ENCODE measurements at regions not wholly inside any gene's neighbourhood (a gene's known extent, or its start where the extent isn't known, plus 50 kb on each side); places are given as distances from the start of the nearest gene placed in this dataset.
"Not testable (repeated sequence)": the region's sequence is repeated elsewhere in the genome, so short reads cannot be mapped to it uniquely, and the experiment has no call there.

DNA sequence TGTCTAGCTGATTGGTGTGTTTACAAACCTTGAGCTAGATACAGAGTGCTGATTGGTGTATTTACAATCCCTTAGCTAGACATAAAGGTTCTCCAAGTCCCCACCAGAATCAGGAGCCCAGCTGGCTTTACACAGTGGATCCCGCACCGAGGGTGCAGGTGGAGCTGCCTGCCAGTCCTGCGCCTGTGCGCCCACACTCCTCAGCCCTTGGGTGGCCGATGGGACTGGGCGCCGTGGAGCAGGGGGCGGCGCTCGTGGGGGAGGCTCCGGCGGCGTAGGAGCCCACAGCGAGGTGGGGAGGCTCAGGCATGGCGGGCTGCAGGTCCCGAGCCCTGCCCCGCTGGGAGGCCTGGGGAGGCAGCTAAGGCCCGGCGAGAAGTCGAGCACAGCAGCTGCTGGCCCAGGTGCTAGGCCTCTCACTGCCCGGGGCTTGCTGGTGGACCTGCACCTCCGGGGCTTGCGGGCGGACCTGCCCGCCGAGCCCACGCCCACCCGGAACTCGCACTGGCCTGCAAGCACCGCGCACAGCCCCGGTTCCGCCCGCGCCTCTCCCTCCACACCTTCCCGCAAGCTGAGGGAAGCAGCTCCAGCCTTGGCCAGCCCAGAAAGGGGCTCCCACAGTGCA lies 51.0 kb upstream of the CDYL start:
- DNase-seq (ENCODE audit: low spot score) = not testable (repeated sequence)

DNA sequence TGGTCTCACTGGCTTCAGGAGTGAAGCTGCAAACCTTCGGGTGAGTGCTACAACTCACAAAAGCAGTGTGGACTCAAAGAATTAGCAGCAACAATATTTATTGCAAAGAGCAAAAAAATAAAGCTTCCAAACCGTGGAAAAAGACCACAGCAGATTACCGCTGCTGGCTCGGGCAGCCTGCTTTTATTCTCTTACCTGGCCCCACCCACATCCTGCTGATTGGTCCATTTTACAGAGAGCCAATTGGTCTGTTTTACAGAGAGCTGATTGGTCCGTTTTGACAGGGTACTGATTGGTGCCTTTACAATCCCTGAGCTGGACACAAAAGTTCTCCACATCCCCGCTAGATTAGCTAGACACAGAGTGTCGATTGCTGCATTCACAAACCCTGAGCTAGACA lies 51.5 kb upstream of the CDYL start:
- DNase-seq (ENCODE audit: low spot score) = not testable (repeated sequence)

DNA sequence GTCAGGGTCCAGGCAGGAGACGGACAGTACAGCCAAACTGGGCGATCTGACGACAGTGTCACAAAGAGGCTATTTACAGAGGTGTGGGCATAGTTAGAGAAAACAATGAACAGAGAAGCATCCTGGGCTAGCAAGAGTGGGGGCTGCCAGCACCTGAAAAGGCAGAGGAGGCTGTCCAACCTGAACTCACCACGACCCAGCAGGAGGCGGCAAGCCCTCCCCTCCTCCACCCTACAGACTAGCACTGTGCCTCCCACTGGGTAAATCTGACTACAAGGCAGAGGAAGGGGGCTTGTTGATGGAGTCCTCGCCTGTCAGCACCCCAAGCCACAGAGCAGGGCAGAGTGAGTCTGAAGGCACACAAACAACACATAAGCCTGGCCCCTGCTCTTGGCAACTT lies 52.8 kb upstream of the CDYL start:
- no peak for DNase-seq (ENCODE audit: low spot score)

DNA sequence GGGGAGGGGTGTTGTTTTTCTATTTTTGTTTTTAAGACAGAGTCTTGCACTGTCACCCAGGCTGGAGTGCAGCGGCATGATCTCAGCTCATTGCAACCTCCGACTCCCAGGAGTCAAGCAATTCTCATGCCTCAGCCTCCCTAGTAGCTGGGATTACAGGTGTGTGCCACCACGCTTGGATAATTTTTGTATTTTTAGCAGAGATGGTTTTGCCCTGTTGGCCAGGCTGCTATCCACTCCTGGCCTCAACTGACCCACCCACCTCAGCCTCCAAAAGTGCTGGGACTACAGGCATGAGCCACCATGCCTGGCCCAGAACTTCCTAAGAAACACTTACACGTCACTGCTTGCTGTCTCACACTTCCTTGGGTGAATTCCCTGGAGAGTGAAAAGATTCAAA lies 54.8 kb upstream of the CDYL start:
- not testable (repeated sequence) for DNase-seq (ENCODE audit: low spot score)

DNA sequence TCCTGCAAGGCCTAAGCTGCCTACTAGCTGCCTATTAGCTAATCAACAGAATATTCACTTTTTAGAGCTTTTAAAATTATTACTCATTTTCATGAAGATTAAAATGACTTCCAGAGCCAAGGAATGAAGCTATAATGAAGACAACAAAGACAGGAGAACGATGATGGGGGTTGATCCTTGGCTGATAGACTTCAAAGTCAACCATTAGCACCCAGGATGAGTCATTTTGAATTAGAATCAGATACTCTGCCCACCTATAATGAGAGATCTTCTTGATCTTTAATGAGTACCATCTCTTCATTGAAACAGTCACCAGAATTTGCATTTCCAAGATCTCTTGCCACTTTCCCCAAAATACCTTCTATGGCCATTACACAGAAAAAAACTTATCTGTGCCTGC lies 56.7 kb upstream of the CDYL start:
- no peak for DNase-seq (ENCODE audit: low spot score)

DNA sequence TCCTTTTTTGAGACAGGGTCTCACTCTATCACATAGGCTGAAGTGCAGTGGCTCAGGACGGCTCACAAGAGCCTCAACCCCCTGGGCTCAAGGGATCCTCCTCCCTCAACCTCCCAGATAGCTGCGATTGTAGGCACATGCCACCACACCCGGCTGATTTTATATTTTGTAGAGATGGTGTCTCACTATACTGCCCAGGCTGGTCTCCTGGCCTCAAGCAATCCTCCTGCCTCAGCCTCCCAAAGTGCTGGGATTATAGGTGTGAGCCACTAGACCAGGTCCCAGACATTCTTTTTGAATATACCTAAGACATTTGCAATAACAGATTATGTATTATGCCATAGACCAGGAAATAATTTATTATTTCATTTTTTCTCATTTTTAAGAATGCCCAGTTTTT lies 58.3 kb upstream of the CDYL start:
- no peak for DNase-seq (ENCODE audit: low spot score)

DNA sequence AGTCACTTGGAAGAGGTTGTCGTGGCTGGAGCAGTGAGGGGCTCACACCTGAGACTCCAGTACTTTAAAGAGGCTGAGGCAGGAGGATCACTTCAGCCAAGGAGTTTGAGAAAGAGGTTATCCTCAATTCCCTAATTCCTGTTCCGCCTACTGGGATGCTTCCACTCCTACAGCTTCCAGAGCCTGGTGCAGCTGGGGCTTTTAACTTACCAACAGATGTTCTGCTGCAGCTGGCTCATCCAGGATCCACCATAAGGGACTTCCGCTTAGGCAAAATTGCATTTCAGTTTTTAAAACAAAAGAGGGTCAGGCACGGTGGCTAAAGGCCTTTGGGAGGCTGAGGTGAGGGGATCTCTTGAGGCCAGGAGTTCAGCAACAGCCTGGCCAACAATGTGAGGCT lies 59.1 kb upstream of the CDYL start:
- no peak for DNase-seq (ENCODE audit: low spot score)

DNA sequence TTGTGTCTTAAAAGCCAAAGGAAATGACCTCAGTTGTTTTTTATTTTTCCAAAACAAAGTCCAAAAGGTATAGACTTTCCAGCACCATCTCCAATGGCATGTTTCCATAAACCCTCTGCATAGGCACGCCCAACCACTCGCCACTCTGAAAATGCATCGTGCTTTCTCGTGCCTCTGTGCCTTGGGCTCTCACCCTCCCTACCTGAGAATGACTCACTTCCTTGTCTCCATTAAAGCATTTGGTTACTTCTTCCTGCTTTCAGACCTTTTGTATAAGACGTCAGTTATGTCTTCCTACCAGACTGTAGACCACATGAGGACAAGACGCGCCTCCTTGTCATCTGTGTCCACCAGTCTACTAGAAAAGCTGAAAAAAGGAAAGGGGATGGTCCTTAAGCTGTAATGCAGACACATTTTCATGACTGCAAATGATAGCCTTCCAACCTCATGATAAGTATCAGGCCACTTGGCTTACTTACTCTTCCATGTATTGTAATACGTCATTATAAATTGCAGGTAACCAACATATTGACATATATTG lies 61.2 kb upstream of the CDYL start:
- DNase-seq (ENCODE audit: low spot score) = peak; percentile 30

DNA sequence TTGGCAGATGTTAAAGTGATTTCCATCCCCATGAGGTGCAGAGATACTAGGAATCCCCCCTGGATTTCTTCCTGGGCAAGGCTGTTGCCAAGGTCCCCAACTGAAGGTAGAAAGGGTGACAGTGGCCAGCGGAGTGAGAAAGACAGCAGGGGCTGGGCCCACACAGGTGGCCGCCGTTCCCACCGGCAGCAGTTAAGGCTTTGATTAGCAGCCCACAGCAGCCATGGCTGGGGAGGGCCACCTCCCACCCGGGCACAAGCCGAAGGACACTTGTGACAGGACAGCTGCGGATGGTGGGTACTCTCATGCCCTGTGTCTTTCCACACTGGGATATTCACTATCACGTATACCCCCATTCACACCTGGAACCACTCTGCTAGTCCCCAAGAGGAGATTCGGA lies 63.9 kb upstream of the CDYL start:
- no peak for DNase-seq (ENCODE audit: low spot score)

DNA sequence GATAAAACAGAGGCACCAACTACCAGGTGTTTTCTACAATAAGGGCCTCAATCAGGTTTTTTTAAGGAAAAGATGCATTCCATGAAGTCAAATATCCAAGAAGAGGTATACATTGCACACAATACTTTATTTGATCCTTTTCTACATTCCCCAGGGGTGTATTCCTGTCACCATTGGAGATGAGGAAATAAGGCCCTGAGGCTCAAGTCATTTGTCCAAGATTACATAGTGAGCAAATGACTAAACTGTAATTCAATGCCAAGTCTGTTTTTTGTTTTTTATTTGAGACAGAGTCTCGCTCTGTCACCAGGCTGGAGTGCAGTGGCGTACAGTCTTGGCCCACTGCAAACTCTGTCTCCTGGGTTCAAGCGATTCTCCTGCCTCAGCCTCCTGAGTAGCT lies 69.2 kb upstream of the CDYL start:
- DNase-seq (ENCODE audit: low spot score) = peak; percentile 11

DNA sequence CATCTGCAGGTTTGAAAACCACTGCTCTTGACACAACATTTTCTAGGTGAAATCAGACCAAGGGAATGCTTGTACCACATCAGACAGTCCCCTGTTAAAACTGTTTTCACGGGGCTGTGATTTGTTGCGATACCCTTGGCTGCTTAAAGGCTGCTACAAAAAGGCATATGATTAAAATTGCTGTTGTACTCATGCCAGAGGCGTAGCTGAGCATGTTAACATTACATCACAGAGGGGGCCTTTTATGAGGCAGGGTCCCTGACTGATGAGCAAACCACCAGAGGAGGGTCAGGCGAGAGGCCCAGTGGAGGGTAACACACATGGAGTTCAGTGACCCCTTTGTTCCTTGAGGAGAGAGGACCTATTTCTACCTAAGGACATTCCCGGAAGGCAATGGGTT lies 70.4 kb upstream of the CDYL start:
- DNase-seq (ENCODE audit: low spot score) = no peak

DNA sequence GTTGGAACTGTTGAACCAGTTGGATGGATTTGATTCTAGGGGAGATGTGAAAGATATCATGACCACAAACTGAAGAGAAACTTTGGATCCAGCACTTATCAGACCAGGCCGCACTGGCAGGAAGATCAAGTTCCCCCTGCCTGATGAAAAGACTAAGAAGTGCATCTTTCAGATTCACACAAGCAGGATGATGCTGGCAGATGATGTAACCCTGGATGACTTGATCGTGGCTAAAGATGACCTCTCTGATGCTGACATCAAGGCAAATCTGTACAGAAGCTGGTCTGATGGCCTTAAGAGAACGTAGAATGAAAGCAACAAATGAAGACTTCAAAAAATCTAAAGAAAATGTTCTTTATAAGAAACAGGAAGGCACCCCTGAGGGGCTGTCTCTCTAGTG lies 72.8 kb upstream of the CDYL start:
- DNase-seq (ENCODE audit: low spot score) = no peak

DNA sequence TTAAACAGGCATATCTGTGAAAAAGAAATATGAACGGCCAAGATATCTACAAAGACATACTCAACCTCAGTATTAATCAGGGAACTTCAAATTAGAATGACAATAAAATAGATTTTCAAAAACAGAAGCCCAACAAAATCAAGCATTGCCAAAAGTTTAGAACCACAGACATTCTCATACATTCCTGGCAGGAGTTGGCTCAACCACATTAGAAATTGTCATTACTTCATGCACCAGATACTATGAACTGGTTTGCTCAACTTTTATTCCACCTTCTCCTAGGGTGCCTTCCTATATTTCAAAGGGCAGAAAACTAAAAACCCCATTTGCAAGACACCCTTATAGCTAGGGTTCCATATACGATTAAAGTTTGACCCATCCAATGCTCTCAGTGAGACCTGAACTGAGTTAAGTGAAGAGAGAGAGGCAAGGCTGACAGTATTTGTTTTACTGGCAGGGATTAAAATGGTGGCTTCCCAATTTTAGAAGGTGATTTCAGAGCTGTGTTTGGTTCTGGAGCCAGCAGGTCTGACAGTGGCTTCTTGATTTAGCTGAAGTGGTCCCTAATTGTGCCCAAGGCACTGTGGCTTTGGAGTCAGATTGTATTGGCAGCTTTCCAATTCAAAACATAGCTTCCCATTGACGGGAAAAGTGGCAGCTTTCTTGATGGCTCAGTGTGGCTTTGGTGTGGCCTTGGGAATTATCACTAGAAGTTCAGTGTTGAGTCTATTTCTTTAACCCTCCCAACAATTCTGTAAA lies 77.1 kb upstream of the CDYL start:
- no peak for DNase-seq (ENCODE audit: low spot score)

DNA sequence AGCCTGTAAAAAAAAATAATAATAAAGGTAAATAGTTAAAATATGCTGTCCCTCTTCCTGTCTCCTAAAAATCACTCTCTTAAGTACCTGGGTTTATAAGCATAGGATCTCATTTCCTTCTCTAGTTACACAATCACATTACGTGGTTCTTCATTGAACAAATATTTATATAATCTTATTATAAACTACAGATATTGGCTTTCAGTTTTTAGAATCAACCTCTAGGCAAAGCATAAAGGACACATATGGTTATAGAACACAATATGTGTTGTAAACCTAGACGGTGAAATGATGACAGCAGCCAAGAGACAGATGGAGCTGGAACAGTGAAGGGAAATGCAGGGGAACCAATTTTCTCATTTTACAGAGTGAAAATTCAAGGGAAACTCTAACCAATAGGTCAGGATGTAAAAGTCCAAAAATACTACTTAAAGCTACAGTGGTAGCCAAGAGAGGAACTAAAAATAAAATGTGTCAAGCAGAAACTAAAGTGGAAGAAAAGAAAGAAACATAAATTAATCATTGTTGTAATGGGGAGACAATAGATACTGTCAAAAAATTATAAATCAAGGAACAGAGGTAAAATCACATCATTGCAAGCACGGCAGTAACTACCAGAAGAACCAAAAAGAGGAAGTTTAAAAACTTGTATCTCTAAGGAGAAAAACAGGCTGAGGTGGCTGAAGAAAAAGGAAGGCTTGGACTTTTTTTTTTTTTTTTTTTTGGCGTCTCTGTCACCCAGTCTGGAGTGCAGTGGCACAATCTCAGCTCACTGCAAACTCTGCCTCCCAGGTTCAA lies 82.8 kb upstream of the CDYL start:
- no peak for DNase-seq (ENCODE audit: low spot score)

DNA sequence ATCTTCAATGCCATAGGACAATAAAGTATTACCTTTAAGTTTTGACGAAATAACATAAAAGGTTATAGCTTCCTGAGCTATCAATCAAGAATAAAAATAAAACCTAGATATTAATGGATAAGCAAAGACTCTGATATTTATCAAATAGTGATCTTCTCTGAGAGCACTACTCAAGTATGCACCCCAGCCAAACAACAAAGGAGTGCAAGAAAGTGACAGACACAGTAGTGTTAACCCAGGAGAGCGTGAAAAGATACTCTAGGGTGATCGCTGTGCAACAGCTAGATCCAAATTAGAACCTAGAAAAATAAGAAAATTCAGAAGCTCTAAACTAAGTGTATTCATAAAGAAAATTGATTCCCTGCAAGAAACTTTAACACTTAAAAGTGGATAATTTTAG lies 83.5 kb upstream of the CDYL start:
- no peak for DNase-seq (ENCODE audit: low spot score)

DNA sequence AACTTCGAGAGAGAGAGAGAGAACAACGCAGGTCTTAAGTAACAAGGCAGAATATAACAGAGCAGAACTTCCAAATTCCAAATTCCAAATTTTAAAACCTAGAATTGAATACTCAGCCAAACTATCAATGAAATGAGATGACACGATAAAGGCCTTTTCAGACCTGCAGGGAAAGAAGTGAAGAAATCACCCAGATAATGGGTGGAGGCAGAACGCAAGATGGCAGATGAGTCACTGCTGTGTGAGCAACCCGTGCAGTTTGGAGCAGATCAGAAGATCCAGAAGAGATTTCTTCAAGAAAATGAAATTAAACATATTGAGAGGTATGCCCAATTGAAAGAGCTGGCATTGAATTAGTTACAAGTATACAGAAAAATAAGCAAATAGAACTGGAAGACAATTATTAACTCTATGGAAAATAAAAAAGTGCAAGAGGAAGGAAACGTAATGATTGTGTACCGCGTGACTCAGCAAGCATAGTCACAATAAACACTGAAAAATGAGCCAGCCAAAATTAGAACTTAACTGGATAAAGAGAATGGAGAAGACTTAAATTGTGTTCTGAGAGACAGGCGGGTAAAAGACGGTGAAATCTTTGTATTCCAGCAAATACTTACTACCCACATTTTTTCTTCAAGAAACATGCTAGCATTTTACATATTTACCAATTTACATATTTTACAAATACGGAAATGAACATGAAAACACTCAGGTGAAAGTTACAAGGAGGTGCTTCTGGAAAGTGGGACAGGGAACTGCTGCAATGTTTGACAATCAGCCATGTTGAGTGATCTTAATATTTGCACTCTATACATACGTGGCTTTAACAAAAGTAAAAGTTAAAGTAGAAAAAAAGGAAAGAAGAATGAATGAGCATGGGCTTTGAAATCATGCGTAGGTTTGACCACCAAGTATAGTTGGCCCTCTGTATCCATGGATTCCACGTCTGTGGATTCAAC lies 87.9 kb upstream of the CDYL start:
- peak; percentile 57 for DNase-seq (ENCODE audit: low spot score)

DNA sequence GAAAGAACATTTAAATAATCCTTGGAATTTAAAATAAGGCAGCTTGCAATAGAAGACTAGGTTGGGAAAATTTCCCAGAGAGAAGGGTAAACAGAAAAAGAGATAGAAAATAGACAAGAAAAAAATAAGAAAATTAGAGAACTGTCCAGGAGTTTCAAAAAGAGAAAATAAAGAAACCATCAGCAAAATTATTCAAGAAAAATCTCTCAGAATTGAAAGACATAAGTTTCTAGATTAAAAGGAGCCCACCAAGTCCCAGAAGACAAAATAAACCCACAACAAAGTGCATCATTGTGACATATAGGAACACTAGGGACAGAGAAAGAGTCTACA lies 88.6 kb upstream of the CDYL start:
- no peak for DNase-seq (ENCODE audit: low spot score)

DNA sequence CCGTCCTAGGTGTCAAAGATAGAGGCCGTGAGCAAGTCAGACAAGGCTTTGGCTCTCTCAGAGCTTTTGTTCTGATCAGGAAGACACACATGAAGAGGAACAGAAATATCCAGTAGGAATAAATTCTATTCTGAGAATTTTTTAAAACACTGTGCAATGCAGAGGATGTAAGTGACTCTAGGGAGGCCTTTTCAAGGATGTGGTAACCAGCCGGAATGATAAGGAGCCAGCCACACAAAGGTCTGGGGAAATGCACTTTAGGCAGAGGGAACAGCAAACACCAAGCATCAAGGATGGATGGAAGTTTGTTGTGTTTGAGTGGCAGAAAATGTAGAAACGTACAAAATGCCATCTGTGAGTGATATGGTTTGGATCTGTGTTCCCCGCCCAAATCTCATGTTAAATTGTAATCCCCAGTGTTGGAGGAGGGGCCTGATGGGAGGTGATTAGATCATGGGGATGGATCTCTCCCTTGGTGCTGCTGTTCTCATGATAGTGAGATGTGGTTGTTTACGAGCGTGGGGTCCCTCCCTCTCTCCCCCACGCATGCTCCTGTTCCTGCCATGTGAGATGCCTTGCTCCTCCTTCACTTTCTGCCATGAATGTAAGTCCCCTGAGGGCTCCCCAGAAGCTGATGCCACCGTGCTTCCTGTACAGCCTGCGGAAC lies 93.6 kb upstream of the CDYL start:
- DNase-seq (ENCODE audit: low spot score) = no peak

DNA sequence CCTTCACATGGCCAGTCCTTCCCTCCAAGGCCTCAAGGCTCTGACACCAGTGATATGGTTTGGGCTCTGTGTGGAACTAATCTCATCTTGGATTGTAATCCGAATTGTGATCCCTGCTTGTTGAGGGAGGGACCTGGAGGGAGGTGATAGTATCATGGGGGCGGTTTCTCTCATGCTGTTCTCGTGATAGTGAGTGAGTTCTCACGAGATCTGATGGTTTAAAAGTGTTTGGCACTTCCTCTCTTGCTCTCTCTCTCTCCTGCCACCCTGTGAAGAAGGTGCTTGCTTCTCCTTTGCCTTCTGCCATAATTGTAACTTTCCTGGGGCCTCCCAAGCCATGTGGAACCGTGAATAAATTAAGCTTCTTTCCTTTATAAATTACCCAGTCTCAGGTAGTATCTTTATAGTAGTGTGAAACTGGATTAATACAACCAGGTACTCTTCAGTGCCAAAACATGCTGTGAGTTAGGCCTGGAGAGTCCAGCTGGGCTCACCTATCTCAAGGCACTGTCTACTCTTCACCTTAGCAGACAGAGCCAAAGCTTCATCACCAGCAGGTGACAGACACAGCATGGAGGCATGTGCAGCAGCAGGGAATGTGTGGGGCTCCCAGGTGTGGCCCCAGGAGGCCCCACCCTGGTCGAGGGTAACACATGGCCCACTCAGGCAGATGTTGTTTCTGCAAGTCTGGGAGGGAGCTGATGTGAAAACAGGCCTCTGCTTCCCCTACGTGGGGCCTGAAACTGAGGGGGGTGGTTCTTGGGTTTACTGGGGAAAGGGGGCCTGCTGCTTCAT lies 97.5 kb upstream of the CDYL start:
- DNase-seq (ENCODE audit: low spot score) = no peak

DNA sequence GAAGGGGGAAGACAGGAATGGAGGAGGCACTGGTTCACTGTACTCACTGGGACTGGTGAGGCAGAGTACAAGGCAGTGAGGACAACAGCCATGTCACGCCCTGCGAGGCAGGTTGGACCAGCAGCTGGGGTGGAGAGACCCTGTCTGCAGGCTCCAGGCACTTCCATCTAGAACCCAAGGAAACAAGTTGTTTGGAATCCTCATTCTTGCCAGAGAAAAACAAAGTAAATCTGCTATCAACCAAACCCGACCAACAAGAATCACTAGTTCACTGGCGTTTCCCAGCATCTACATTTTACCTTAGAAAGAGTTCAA lies 98.5 kb upstream of the CDYL start:
- DNase-seq (ENCODE audit: low spot score) = no peak

Data from kidney tubule cell (primary cell).